ENCODE measurements at regions not wholly inside any gene's neighbourhood (a gene's known extent, or its start where the extent isn't known, plus 50 kb on each side); places are given as distances from the start of the nearest gene placed in this dataset.

DNA sequence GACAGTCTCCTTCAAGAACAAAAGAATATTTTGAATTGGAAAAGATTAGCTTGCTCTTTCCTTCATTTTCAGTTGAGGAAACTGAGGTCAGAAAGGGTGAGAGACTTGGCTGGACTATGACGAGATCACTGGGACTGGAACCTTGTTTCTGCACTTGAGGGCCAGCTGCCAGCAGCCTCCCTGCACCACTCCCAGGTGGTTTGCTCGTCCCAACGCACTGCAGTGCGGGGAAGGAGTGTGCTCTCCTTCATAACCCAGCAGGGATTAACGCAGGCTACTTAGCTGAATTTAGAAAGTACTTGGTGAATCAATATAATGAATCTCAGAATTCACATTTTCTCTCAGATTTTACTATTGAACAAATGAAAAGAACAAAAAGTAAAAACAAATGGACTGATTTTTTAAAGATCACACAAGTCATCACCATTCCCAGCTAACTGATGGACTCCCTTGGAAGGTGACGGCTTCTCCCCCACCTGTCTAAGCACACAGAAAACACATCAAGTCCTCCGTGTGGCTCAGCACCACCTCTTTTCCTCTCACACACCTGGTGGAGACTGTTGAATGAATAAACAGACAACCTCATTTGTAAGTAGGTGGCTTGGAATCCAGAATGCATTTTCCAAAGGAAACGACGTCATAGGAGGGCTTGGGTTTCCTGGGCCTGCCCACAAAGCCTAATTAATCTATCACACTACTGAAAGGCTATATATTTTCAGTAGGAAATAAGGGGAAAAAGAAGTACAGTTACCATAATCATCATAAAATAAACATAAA, 121.0 kb downstream of the QRSL1 start:
- no peak for TF ChIP-seq POLR2AphosphoS5 (IDR thresholded peaks at IDR 0.05)
- TF ChIP-seq POLR2A (IDR thresholded peaks at IDR 0.05) = no peak
- no peak for TF ChIP-seq EP300 (IDR thresholded peaks at IDR 0.05)

Measured in stomach (tissue), 4 donors.